Gastrocnemius medialis (tissue), 4 donors: ENCODE measurements at regions not wholly inside any gene's neighbourhood (a gene's known extent, or its start where the extent isn't known, plus 50 kb on each side); places are given as distances from the start of the nearest gene placed in this dataset.

ENCODE experiments used
- POLR2A ChIP-seq, 2 donors: fragments of 450-650 bp; IDR thresholded peaks; one replicate each; pipeline ENCODE4 v1.6.1; 2017; ENCODE audit warnings: antibody characterized with exemption in 2 of 2, mild to moderate bottlenecking in 2 of 2, moderate library complexity in 2 of 2
- TF ChIP-seq, protein P1 (sequence below), 5 experiments: fragments of 450-650 bp in 3 of 5; fragments of 200-600 bp in 2 of 5; sonication (generic) in 2 of 5; IDR thresholded peaks in 4 of 5; conservative IDR thresholded peaks in 1 of 5; 1 replicate in 4 of 5; 2 replicates in 1 of 5; pipeline ENCODE4 v1.5.1; 2016 to 2019; ENCODE audit warnings: antibody characterized with exemption in 5 of 5, mild to moderate bottlenecking in 3 of 5, moderate library complexity in 3 of 5

DNA sequence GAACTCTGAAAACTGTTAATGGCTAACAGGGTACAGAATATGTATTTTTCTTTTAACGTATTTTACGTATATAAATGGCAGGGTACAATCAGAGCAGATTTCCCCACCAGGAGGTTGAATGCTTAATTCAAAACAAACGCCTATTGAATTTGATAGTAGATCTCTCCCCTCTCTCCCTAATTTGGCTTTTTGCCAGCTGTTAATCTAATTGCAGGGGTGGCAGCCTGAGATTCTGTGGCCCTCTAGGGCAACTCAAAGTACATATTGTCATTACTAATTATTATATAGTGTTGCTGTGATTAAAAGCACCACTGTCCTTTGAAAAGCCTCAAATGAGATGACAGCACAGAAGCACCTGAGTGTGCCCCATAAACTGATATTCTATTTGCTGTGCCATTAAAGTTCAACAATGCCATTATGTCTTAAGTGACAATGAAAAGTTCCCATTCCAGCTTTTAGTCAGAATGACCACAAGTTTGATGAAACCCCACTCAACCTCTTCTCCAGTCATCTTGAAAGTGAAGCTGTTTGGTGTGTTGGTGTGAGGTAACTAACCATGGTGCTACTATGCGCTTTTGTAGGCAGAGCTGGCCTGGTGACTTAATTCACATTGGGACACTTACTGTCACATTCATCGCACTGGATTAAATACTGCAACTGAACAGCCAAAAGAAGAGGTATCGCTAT is 351.4 kb downstream of the KCNRG start:
- TF ChIP-seq POLR2A (IDR thresholded peaks at IDR 0.05) = no peak
- TF ChIP-seq, protein P1, sequence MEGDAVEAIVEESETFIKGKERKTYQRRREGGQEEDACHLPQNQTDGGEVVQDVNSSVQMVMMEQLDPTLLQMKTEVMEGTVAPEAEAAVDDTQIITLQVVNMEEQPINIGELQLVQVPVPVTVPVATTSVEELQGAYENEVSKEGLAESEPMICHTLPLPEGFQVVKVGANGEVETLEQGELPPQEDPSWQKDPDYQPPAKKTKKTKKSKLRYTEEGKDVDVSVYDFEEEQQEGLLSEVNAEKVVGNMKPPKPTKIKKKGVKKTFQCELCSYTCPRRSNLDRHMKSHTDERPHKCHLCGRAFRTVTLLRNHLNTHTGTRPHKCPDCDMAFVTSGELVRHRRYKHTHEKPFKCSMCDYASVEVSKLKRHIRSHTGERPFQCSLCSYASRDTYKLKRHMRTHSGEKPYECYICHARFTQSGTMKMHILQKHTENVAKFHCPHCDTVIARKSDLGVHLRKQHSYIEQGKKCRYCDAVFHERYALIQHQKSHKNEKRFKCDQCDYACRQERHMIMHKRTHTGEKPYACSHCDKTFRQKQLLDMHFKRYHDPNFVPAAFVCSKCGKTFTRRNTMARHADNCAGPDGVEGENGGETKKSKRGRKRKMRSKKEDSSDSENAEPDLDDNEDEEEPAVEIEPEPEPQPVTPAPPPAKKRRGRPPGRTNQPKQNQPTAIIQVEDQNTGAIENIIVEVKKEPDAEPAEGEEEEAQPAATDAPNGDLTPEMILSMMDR (IDR thresholded peaks at IDR 0.05 in 4 of 5, conservative IDR thresholded peaks at IDR 0.05 in 1 of 5) = no peak
